Fibroblast of lung (primary cell): ENCODE measurements at regions not wholly inside any gene's neighbourhood (a gene's known extent, or its start where the extent isn't known, plus 50 kb on each side); places are given as distances from the start of the nearest gene placed in this dataset.
A peak's percentile ranks its signal among the peaks of the same experiment; 100 is the strongest.
"Not testable (repeated sequence)": the region's sequence is repeated elsewhere in the genome, so short reads cannot be mapped to it uniquely, and the experiment has no call there.

Experiments used
- DNase-seq, 2 donors: peaks; one replicate each; pipeline versions ENCODE4 v3.0.0 to v3.0.0-alpha.2; 2010; ENCODE audit warnings: low read depth in 2 of 2
- H2AFZ ChIP-seq: 2 replicates; pipeline ENCODE4 v1.5.1; 2012; ENCODE audit warnings: low read length, control low read depth, inconsistent platforms
- H3K27ac ChIP-seq: 2 replicates; pipeline ENCODE4 v1.5.1; 2011; ENCODE audit warnings: low read length, control low read depth; ENCODE audit not compliant: insufficient read depth
- H3K27me3 ChIP-seq: 2 replicates; pipeline ENCODE4 v1.5.1; 2011; ENCODE audit warnings: mild to moderate bottlenecking, low read length; ENCODE audit not compliant: control insufficient read depth, insufficient read depth
- H3K36me3 ChIP-seq: 2 replicates; pipeline ENCODE4 v1.5.1; 2011; ENCODE audit warnings: low read length; ENCODE audit not compliant: control insufficient read depth, insufficient read depth
- H3K4me1 ChIP-seq: 2 replicates; pipeline ENCODE4 v1.5.1; 2011; ENCODE audit warnings: low read length; ENCODE audit not compliant: control insufficient read depth, insufficient read depth; ENCODE audit errors: extremely low read depth
- H3K4me2 ChIP-seq: 2 replicates; pipeline ENCODE4 v1.5.1; 2011; ENCODE audit warnings: low read length, control low read depth; ENCODE audit not compliant: insufficient read depth; ENCODE audit errors: extremely low read depth
- H3K4me3 ChIP-seq, 4 experiments: fragments of 200-600 bp in 1 of 4; sonication (generic) in 1 of 4; replicated peaks in 1 of 4; 2 replicates each; pipeline ENCODE4 v1.5.1; 2011 to 2016; ENCODE audit warnings: low read length in 4 of 4, low read depth in 3 of 4, mild to moderate bottlenecking in 3 of 4, control low read depth in 2 of 4, inconsistent platforms in 1 of 4, mixed read lengths in 1 of 4; ENCODE audit not compliant: insufficient read depth in 1 of 4; ENCODE audit errors: control extremely low read depth in 1 of 4
- H3K79me2 ChIP-seq: 2 replicates; pipeline ENCODE4 v1.5.1; 2012; ENCODE audit warnings: mild to moderate bottlenecking, low read length, inconsistent platforms; ENCODE audit not compliant: control insufficient read depth, insufficient read depth
- H3K9ac ChIP-seq: 2 replicates; pipeline ENCODE4 v1.5.1; 2011; ENCODE audit warnings: mild to moderate bottlenecking, low read length, control low read depth; ENCODE audit not compliant: insufficient read depth
- H3K9me3 ChIP-seq: 2 replicates; pipeline ENCODE4 v1.5.1; 2012; ENCODE audit warnings: low read depth, low read length; ENCODE audit not compliant: control insufficient read depth, insufficient read depth
- H4K20me1 ChIP-seq: 2 replicates; pipeline ENCODE4 v1.5.1; 2011; ENCODE audit warnings: low read length; ENCODE audit not compliant: control insufficient read depth, insufficient read depth; ENCODE audit errors: extremely low read depth
- EZH2 ChIP-seq: IDR thresholded peaks from 2 replicates; pipeline ENCODE4 v1.5.1; 2012; ENCODE audit warnings: low read length, control low read depth, mild to moderate bottlenecking; ENCODE audit errors: missing control alignments
- TF ChIP-seq, protein P1 (sequence below), 2 donors: IDR thresholded peaks in 1 of 2; conservative IDR thresholded peaks in 1 of 2; 1 replicate in 1 of 2; 2 replicates in 1 of 2; pipeline ENCODE4 v1.5.1; 2011 to 2012; ENCODE audit warnings: low read length in 2 of 2, control low read depth in 1 of 2, inconsistent platforms in 1 of 2, low read depth in 1 of 2, mild to moderate bottlenecking in 1 of 2

DNA sequence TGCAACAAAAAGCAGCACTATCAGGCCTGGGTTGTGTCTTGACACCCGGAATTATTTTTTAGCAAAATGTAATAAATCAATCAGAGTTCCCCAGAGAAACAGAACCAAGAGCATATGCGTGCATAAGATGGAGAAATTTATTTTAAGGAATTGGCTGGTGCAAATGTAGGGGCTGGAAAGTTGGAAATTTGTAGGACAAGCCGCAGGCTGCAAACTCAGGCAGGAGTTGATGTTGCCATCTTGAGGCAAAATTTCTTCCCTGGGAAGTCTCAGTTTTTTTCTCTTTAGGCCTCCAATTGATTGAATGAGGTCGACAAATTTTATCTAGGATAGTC lies 158.9 kb upstream of the FAM20A start:
- H3K4me2 ChIP-seq: no peak overlapping the region
- no peaks in the 10 kb centered on the region for H4K20me1 ChIP-seq
- H2AFZ ChIP-seq: no peak overlapping the region
- no peaks in the 10 kb centered on the region for H3K27me3 ChIP-seq
- no peak for TF ChIP-seq EZH2
- TF ChIP-seq, protein P1, sequence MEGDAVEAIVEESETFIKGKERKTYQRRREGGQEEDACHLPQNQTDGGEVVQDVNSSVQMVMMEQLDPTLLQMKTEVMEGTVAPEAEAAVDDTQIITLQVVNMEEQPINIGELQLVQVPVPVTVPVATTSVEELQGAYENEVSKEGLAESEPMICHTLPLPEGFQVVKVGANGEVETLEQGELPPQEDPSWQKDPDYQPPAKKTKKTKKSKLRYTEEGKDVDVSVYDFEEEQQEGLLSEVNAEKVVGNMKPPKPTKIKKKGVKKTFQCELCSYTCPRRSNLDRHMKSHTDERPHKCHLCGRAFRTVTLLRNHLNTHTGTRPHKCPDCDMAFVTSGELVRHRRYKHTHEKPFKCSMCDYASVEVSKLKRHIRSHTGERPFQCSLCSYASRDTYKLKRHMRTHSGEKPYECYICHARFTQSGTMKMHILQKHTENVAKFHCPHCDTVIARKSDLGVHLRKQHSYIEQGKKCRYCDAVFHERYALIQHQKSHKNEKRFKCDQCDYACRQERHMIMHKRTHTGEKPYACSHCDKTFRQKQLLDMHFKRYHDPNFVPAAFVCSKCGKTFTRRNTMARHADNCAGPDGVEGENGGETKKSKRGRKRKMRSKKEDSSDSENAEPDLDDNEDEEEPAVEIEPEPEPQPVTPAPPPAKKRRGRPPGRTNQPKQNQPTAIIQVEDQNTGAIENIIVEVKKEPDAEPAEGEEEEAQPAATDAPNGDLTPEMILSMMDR (conservative IDR thresholded peaks at IDR 0.05 in 1 of 2, IDR thresholded peaks at IDR 0.05 in 1 of 2; ENCODE audit: low read depth in 1 of 2, low read length in 2 of 2): no peak
- H3K9me3 ChIP-seq: no peaks in the 10 kb centered on the region
- no peaks in the 10 kb centered on the region for H3K36me3 ChIP-seq
- DNase-seq: no peak
- H3K9ac ChIP-seq: no peak overlapping the region
- no peak overlapping the region for H3K27ac ChIP-seq
- no peak overlapping the region for H3K4me3 ChIP-seq
- H3K79me2 ChIP-seq: no peaks in the 10 kb centered on the region
- peaks cover 3% of the 10 kb centered on the region for H3K4me1 ChIP-seq

DNA sequence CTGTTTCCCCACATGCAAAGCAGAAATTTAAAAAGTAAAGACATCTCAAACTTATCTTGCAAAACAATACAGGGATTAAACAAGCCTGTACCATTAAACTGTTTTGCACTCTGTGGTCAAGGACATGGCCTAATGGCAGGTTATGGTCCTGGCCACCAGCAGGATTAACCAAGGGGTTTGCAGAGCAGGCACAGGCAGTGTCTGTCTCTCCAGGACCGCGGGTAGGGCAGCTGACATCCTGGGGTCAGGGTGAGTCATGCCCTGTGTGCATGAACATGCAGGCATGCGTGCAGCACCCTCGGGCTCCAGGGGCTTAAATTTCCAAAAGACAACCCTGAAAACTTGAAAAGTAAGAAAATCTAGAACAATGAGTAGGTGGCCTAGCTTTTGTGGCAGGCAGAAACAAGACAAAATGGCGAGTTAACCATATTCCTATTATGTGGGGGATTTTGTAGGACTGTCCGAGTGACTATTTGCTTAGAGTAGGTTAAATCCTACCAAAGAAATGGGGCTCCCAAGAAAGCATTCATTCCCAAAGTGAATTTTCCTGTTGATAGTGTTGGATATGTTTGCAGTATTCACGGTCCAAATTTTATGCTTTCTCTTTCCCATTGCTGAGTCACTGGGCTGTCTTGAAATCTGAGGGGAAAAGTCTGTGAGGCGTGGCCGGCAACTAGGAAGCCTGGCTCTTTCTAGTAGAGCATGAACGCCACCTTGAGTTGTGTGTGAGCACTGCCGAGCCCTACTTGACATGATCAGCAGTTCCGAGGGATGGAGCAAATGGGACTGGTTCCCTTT lies 158.4 kb upstream of the FAM20A start:
- Histone ChIP-seq H3K4me1 (peaks cover 3% of the 10 kb centered on the region), H3K27me3 (no peaks in the 10 kb centered on the region), H3K9me3 (no peaks in the 10 kb centered on the region), H3K79me2 (no peaks in the 10 kb centered on the region), H4K20me1 (no peaks in the 10 kb centered on the region), H3K36me3 (no peaks in the 10 kb centered on the region), H2AFZ (peak overlapping the region; percentile 77), H3K4me2 (peak overlapping the region; percentile 79), H3K9ac (peak overlapping the region; percentile 37), H3K27ac (peak overlapping the region; percentile 90), H3K4me3 (peak overlapping the region; percentile 49 to 72 (median 52))
- TF ChIP-seq EZH2: no peak
- TF ChIP-seq, protein P1 (conservative IDR thresholded peaks at IDR 0.05 in 1 of 2, IDR thresholded peaks at IDR 0.05 in 1 of 2; ENCODE audit: low read depth in 1 of 2, low read length in 2 of 2): peak; percentile 98 to 99
- peak; percentile 86 to 95 for DNase-seq

DNA sequence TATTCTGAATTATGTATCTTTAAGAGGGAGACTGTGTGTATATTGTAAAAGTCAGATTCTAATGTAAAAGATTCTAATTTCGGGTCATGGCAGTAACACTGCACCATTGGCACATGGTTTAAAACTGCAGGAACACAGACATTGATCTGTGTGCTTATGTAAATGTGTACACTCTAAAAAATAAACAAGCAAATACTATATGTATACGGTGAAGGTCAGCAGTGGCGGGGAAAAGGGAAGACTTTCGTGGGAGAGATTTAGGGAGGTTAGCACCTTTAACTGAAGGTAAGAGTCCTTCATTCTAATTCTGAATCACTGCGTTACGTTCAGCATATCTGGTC lies 157.8 kb upstream of the FAM20A start:
- H3K4me1 ChIP-seq: peaks cover 3% of the 10 kb centered on the region
- DNase-seq: no peak
- no peaks in the 10 kb centered on the region for H4K20me1 ChIP-seq
- H3K27me3 ChIP-seq: no peaks in the 10 kb centered on the region
- peak overlapping the region; percentile 77 for H2AFZ ChIP-seq
- peak overlapping the region; percentile 79 for H3K4me2 ChIP-seq
- no peaks in the 10 kb centered on the region for H3K79me2 ChIP-seq
- H3K4me3 ChIP-seq: peak overlapping the region in 2 of 4 experiments; percentile 49 to 72
- H3K36me3 ChIP-seq: no peaks in the 10 kb centered on the region
- H3K27ac ChIP-seq: peak overlapping the region; percentile 90
- no peaks in the 10 kb centered on the region for H3K9me3 ChIP-seq
- no peak for TF ChIP-seq EZH2
- TF ChIP-seq, protein P1 (conservative IDR thresholded peaks at IDR 0.05 in 1 of 2, IDR thresholded peaks at IDR 0.05 in 1 of 2; ENCODE audit: low read depth in 1 of 2, low read length in 2 of 2): no peak
- no peak overlapping the region for H3K9ac ChIP-seq

DNA sequence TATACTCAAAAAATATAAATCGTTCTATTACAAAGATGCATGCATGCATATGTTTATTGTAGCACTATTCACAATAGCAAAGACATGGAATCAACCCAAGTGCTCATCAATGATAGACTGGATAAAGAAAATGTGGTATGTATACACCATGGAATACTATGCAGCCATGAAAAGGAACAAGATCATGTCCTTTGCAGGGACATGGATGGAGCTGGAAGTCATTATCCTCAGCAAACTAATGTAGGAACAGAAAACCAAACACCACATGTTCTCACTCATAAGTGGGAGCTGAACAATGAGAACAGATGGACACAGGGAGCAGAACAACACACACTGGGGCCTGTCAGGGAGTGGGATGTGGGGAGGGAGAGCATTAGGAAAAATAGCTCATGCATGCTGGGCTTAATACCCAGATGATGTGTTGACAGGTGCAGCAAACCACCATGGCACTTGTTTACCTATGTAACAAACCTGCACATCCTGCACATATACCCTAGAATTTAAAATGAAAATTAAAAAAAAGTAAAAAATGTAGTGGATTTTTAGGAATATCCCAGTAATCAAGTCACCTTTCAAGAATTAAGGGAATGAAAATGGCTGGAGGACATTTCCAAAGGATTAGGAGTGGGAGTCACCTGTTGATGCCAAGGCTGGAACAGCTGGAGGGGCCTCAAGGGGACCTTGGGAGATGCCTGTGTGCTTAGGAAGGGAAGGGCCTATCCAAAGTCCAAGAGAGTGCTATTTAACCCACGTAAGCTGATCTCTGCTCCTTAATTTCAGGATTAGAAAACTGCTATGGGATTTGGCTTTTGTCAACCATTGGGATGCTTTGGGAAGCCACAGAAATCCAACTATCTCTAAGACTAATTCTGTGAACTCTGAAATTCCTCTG lies 156.9 kb upstream of the FAM20A start:
- not testable (repeated sequence) for H3K27ac ChIP-seq, H3K79me2 ChIP-seq, H2AFZ ChIP-seq, H3K9ac ChIP-seq, H3K4me1 ChIP-seq, DNase-seq, H4K20me1 ChIP-seq, H3K36me3 ChIP-seq, H3K4me2 ChIP-seq, H3K4me3 ChIP-seq, H3K27me3 ChIP-seq, H3K9me3 ChIP-seq
